ENCODE measurements at regions not wholly inside any gene's neighbourhood (a gene's known extent, or its start where the extent isn't known, plus 50 kb on each side); places are given as distances from the start of the nearest gene placed in this dataset.

GRCh38 chr1:37410815-37411214, 63.6 kb upstream of the ZC3H12A start:
- no peak overlapping the region for H3K4me3 ChIP-seq
- no peak for TF ChIP-seq CTCF (IDR thresholded peaks at IDR 0.05)
- no peak overlapping the region for H3K27ac ChIP-seq
- no peak for DNase-seq (ENCODE audit: low spot score)

- DNase-seq (ENCODE audit: low spot score) = no peak
- no peak for TF ChIP-seq CTCF (IDR thresholded peaks at IDR 0.05)
- H3K4me3 ChIP-seq = no peak overlapping the region
- no peak overlapping the region for H3K27ac ChIP-seq
These were observed 58.7 kb upstream of the ZC3H12A start for GRCh38 chr1:37415611-37416244.

GRCh38 chr1:37420456-37420855, 53.9 kb upstream of the ZC3H12A start:
- no peak overlapping the region for H3K27ac ChIP-seq
- no peak for TF ChIP-seq CTCF (IDR thresholded peaks at IDR 0.05)
- no peak for DNase-seq (ENCODE audit: low spot score)
- no peak overlapping the region for H3K4me3 ChIP-seq

DNA sequence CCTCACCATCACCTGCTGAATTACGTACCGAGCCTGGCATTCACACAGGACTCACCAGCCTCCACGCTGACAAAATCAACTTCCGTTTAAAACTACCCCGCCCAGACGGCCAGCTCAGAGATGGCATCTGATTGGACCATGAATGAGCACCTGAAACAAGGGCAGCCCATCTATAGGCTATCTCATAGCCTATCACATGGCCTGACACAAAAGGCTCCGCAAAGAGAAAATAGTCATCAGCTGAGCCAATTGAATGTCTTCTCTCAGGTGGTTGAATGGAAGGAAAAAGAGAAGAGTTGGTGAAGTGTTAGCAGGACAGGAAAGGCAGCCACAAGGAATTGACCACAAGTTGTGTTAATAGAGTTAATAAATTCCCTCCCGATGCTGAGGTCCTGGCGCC, 50.6 kb upstream of the ZC3H12A start:
- no peak for TF ChIP-seq CTCF (IDR thresholded peaks at IDR 0.05)
- no peak for DNase-seq (ENCODE audit: low spot score)
- Histone ChIP-seq H3K27ac (no peak overlapping the region), H3K4me3 (no peak overlapping the region)

- H3K27ac ChIP-seq = no peak overlapping the region
- no peak for DNase-seq (ENCODE audit: low spot score)
- TF ChIP-seq CTCF (IDR thresholded peaks at IDR 0.05) = no peak
These were observed 49.9 kb upstream of the ZC3H12A start for GRCh38 chr1:37424523-37424922.

More at GRCh38 chr1:37424523-37424922, 49.9 kb upstream of the ZC3H12A start:
- H3K4me3 ChIP-seq = no peak overlapping the region

All from coronary artery (tissue), 2 donors.